22Rv1 (cell line): ENCODE measurements at regions not wholly inside any gene's neighbourhood (a gene's known extent, or its start where the extent isn't known, plus 50 kb on each side); places are given as distances from the start of the nearest gene placed in this dataset.

ENCODE experiments used
- ZFX ChIP-seq: fragments of 450-650 bp; IDR thresholded peaks from 2 replicates; pipeline ENCODE4 v1.6.1; 2017; ENCODE audit warnings: antibody characterized with exemption, borderline replicate concordance
- TF ChIP-seq, protein P1 (sequence below): fragments of 450-650 bp; IDR thresholded peaks from 2 replicates; pipeline ENCODE4 v1.5.1; 2017; ENCODE audit warnings: mild to moderate bottlenecking

GRCh38 chr6:157760589-157761330, 62.3 kb upstream of the SNX9 start:
- TF ChIP-seq, protein P1, sequence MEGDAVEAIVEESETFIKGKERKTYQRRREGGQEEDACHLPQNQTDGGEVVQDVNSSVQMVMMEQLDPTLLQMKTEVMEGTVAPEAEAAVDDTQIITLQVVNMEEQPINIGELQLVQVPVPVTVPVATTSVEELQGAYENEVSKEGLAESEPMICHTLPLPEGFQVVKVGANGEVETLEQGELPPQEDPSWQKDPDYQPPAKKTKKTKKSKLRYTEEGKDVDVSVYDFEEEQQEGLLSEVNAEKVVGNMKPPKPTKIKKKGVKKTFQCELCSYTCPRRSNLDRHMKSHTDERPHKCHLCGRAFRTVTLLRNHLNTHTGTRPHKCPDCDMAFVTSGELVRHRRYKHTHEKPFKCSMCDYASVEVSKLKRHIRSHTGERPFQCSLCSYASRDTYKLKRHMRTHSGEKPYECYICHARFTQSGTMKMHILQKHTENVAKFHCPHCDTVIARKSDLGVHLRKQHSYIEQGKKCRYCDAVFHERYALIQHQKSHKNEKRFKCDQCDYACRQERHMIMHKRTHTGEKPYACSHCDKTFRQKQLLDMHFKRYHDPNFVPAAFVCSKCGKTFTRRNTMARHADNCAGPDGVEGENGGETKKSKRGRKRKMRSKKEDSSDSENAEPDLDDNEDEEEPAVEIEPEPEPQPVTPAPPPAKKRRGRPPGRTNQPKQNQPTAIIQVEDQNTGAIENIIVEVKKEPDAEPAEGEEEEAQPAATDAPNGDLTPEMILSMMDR = no peak
- TF ChIP-seq ZFX = no peak
